Retinal pigment epithelial cell (primary cell): ENCODE measurements at regions not wholly inside any gene's neighbourhood (a gene's known extent, or its start where the extent isn't known, plus 50 kb on each side); places are given as distances from the start of the nearest gene placed in this dataset.

ENCODE experiments used
- DNase-seq: peaks from one replicate; pipeline ENCODE4 v3.0.0-alpha.2; 2010; ENCODE audit warnings: low read depth
- H3K4me3 ChIP-seq: 2 replicates; pipeline ENCODE4 v1.5.1; 2011; ENCODE audit warnings: mild to moderate bottlenecking, low read length, control low read depth, moderate library complexity
- CTCF ChIP-seq: conservative IDR thresholded peaks from 2 replicates; pipeline ENCODE4 v1.5.1; 2011; ENCODE audit warnings: low read depth, low read length, control low read depth, inconsistent platforms

DNA sequence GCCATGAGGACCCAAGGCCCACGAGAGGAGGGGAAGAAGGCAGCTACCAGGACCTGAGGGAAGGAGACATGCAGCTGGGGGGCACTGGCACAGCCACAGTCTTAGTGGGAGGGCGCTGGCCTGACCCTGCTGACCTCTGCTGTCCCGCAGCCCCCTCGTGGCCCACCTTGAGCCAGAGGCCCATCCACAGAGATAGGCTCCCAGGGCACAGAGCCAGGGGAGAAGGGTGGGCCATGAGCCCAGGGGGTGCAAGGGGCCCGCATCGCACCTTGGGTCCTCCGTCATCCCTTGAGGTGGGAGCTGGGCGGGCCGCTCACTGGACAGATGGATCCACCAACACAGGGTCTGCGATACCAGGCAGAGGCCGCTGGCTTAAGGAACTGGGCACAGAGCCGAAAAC, 387.7 kb upstream of the PFKP start:
- TF ChIP-seq CTCF = no peak

GRCh38 chr10:2676455-2676854, 390.9 kb upstream of the PFKP start:
- no peak for TF ChIP-seq CTCF
- no peak for DNase-seq
- H3K4me3 ChIP-seq = no peak overlapping the region

More for the DNA sequence above, 387.7 kb upstream of the PFKP start:
- H3K4me3 ChIP-seq = no peak overlapping the region
- no peak for DNase-seq

- DNase-seq = no peak
- H3K4me3 ChIP-seq = no peak overlapping the region
- TF ChIP-seq CTCF = no peak
Observed at GRCh38 chr10:2674451-2674850, 392.9 kb upstream of the PFKP start.

DNA sequence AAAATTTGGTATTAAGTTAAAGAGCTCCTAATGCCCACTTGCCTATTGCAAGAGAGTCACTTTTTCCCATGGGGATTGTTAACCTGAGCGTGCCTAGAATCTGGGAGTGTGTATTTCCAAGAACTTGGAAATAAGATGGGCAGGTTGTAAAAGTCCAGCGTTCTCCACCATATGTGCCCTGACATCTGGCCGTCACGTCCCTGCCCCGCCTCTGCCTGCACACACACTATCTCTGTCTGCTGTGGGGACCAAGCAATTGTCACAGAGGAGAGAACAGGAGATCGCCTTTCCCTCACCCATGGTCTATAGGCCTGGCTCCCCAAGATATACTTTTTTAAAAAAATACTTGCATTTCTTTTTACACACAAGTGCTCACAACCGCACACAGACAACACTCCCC, 396.5 kb upstream of the PFKP start:
- no peak for TF ChIP-seq CTCF
- H3K4me3 ChIP-seq = no peak overlapping the region
- DNase-seq = no peak

GRCh38 chr10:2665772-2666171, 401.6 kb upstream of the PFKP start:
- no peak for TF ChIP-seq CTCF
- no peak for DNase-seq
- no peak overlapping the region for H3K4me3 ChIP-seq

DNA sequence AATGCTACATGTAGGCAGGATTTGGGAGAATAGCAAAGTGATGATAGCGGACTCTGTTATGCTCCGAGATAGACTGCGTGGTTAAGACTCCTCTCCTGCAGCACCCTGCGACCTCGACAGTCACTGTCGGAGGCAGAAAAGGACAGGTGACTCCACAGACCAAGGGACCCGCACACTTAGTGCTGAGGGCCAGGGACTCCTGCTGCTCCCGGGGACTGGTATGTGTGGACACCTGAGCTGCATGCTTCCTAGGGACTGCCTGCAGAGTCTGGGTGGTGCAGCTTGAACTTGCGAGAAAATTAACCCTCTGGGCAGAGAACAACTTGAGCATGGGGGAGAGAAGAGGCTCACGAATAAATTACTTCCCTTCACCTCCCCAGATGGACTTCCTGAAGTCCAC, 407.1 kb upstream of the PFKP start:
- DNase-seq = no peak
- no peak for TF ChIP-seq CTCF
- no peak overlapping the region for H3K4me3 ChIP-seq

DNA sequence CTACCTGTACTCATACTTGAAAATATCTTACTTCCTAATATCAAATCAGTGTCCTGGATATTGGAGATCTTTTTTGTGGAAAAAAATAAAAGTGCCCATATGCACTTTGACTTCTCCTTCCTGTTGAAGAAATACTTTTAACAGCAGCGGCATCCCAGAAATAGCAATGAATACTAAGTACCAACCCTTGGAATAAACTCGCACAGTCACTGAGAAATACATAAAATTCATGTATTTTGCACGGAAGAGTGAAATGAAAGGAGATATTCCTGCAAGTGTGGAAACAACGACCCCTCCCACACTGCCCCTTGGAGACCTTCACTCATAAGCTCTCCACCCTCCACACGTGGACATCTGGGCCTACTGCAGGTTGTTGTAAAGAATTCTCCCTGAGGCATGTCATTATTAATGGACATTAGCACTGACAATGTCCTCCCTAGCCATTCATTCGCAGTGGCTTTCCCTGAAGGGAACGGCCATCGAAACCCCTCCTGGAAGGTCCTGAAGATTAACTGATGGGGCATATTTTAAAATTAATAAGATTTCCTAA, 407.6 kb upstream of the PFKP start:
- H3K4me3 ChIP-seq = no peak overlapping the region
- TF ChIP-seq CTCF = no peak
- no peak for DNase-seq
